ENCODE measurements at regions not wholly inside any gene's neighbourhood (a gene's known extent, or its start where the extent isn't known, plus 50 kb on each side); places are given as distances from the start of the nearest gene placed in this dataset.
A peak's percentile ranks its signal among the peaks of the same experiment; 100 is the strongest.
"Not testable (repeated sequence)": the region's sequence is repeated elsewhere in the genome, so short reads cannot be mapped to it uniquely, and the experiment has no call there.

GRCh38 chr2:101617188-101617587 is 80.3 kb upstream of the MAP4K4 start:
- Histone ChIP-seq H3K36me3 (no peaks in the 10 kb centered on the region), H3K4me3 (no peak overlapping the region)
- DNase-seq: peak; percentile 47

GRCh38 chr2:101614127-101614759 is 83.3 kb upstream of the MAP4K4 start:
- no peak for DNase-seq
- no peaks in the 10 kb centered on the region for H3K36me3 ChIP-seq
- H3K9me3 ChIP-seq: no peaks in the 10 kb centered on the region
- H3K4me3 ChIP-seq: no peak overlapping the region
- no peaks in the 10 kb centered on the region for H3K27me3 ChIP-seq

More at GRCh38 chr2:101617188-101617587, 80.3 kb upstream of the MAP4K4 start:
- Histone ChIP-seq H3K27me3 (no peaks in the 10 kb centered on the region), H3K9me3 (no peaks in the 10 kb centered on the region)

GRCh38 chr2:101613056-101613704 is 84.3 kb upstream of the MAP4K4 start:
- no peak for DNase-seq
- Histone ChIP-seq H3K9me3 (no peaks in the 10 kb centered on the region), H3K36me3 (no peaks in the 10 kb centered on the region), H3K27me3 (no peaks in the 10 kb centered on the region), H3K4me3 (no peak overlapping the region)

DNA sequence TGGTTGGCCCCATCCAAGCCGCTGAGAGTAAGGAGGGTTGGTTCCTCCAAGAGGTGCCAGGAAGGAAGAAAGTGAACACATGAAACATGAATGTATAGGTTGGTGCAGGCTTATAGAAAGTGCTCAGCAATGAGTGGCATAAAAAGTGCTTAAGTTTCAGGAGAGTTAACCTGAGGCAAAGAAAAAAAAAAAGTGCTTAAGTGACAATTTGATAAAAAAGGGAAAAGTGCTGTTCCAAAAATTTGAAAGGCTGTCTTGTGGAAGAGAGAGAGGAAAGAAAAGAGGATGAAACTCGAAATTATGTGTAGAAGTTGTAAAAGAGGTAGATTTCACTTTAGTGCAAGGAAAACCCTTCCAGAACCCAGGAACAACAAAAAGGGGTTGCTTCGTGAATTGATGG is 85.5 kb upstream of the MAP4K4 start:
- DNase-seq: no peak
- Histone ChIP-seq H3K36me3 (no peaks in the 10 kb centered on the region), H3K9me3 (no peaks in the 10 kb centered on the region), H3K4me3 (no peak overlapping the region), H3K27me3 (no peaks in the 10 kb centered on the region)

- DNase-seq: no peak
- no peak overlapping the region for H3K4me3 ChIP-seq
- no peaks in the 10 kb centered on the region for H3K27me3 ChIP-seq
- no peaks in the 10 kb centered on the region for H3K9me3 ChIP-seq
- H3K36me3 ChIP-seq: no peaks in the 10 kb centered on the region
These were observed 86.7 kb upstream of the MAP4K4 start for GRCh38 chr2:101610750-101611315.

DNA sequence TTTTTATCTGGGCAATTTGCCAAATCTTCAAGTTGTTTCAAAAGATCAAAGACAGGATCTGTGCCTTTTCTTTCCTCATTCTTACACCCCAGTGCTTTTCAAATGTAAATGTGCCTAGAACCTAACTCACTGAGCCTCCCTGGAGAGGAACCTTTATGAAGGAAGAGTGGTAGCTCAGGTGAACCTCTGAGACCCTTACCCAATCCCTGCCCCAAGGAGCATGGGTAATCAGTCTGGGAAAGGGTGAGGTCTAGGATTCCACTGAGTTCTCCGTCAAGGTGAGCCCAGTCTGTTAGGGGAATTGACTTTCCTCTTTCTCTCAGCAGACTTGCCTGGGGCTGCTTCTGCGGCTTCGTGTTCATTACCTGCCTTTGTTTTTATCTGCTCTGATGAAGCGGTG is 88.1 kb upstream of the MAP4K4 start:
- Histone ChIP-seq H3K27me3 (no peaks in the 10 kb centered on the region), H3K4me3 (no peak overlapping the region), H3K36me3 (no peaks in the 10 kb centered on the region), H3K9me3 (no peaks in the 10 kb centered on the region)
- DNase-seq: no peak

GRCh38 chr2:101608408-101609310 is 88.8 kb upstream of the MAP4K4 start:
- Histone ChIP-seq H3K4me3 (no peak overlapping the region), H3K9me3 (no peaks in the 10 kb centered on the region), H3K36me3 (no peaks in the 10 kb centered on the region), H3K27me3 (no peaks in the 10 kb centered on the region)
- peak; percentile 16 for DNase-seq

DNA sequence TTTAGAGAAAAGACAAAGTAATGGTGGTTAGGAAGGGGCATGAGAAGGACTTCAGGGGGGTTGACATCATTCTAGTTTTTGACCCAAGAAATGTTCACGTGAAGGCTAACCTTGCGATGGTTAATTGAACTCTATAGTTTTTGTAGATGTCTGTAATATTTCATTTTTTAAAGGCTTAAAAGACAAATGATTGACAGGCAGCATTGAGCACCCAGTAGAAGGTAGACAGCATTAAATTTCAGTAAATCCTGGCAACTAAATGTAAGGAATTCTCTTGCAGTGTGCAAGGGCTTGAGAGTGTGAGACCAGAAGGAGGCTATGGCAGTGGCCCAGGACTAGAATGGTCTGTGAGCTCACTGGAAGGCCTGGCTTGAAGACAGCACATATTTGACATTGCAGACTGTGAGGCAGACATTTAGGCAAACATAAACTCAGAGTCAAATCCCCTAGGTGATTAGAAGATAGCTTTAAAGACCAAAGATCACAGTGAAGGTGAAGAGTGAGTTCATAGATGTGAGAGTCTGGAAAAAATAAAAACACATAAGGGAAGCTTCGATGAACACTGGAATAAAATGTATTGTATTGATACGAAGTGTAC is 100.1 kb upstream of the MAP4K4 start:
- Histone ChIP-seq H3K36me3 (no peaks in the 10 kb centered on the region), H3K9me3 (peaks cover 2% of the 10 kb centered on the region; the same call in 1 of the 2 replicates), H3K27me3 (no peaks in the 10 kb centered on the region), H3K4me3 (no peak overlapping the region)
- DNase-seq: peak; percentile 46

- DNase-seq: no peak
- Histone ChIP-seq H3K27me3 (no peaks in the 10 kb centered on the region), H3K4me3 (no peak overlapping the region), H3K9me3 (peaks cover 2% of the 10 kb centered on the region; the same call in 1 of the 2 replicates), H3K36me3 (no peaks in the 10 kb centered on the region)
These were observed 101.2 kb upstream of the MAP4K4 start for GRCh38 chr2:101596333-101596732.

GRCh38 chr2:101587251-101587650 is 110.3 kb upstream of the MAP4K4 start:
- H3K36me3 ChIP-seq: no peaks in the 10 kb centered on the region
- no peak for DNase-seq

GRCh38 chr2:101583861-101584260 is 108.9 kb upstream of the RFX8 start:
- peaks cover under 1% of the 10 kb centered on the region for H3K9me3 ChIP-seq
- H3K36me3 ChIP-seq: no peaks in the 10 kb centered on the region
- H3K4me3 ChIP-seq: no peak overlapping the region
- DNase-seq: no peak
- H3K27me3 ChIP-seq: no peaks in the 10 kb centered on the region

More at GRCh38 chr2:101587251-101587650, 110.3 kb upstream of the MAP4K4 start:
- no peaks in the 10 kb centered on the region for H3K27me3 ChIP-seq
- H3K9me3 ChIP-seq: peaks cover 7% of the 10 kb centered on the region
- H3K4me3 ChIP-seq: no peak overlapping the region

DNA sequence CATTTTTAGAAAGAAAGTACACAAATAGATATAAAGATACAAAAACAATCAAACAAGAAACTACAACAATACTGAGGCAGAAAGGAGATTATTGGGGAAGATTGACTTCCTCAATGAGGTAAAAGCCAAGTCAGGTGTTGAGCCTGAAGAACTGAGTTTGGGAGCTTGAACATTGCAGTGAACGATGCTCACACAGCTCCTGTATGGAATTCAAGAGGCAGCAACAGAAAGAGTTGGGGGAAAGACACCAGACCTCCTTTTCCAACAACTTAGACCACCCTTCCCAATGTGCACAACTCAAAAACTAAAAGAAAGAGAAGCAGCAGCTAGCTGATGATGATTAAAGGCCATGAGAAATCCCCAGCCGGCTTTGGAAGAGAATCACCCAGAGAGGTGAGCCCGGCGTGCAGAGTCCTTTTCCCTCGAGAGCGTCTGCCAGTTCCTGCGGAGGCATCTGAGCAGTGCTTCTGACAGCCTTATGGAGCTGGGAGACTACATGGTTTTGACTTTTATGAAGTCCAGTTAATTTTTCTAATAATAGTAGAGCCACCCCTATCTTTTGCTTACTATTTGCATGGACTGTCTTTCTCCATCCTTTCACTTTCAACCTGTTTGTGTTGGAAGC is 106.9 kb upstream of the RFX8 start:
- Histone ChIP-seq H3K9me3 (no peaks in the 10 kb centered on the region; the same call in 1 of the 2 replicates), H3K36me3 (no peaks in the 10 kb centered on the region), H3K4me3 (no peak overlapping the region), H3K27me3 (no peaks in the 10 kb centered on the region)
- no peak for DNase-seq

- Histone ChIP-seq H3K36me3 (no peaks in the 10 kb centered on the region), H3K9me3 (no peaks in the 10 kb centered on the region; the same call in 1 of the 2 replicates), H3K4me3 (no peak overlapping the region), H3K27me3 (no peaks in the 10 kb centered on the region)
- no peak for DNase-seq
These were observed 105.6 kb upstream of the RFX8 start for GRCh38 chr2:101580528-101580927.

DNA sequence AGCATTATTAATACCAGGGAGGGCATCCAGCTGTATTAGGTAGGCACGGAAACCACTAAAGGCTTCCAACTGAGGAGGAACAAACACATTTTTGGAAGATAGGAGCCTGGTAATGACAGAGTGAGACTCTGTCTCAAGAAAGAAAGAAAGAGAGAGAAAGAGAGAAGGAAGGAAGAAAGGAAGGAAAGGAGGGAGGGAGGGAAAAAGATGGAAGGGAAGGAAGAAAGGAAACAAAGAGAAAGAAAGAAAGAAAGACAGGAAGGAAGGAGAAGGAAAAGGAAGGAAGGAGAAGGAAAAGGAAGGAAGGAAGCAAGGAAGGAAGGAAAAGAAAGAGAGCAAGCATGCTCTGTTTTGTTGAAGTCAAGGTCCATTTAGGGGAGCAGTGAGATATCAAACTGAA is 103.8 kb upstream of the RFX8 start:
- no peak for DNase-seq
- no peak overlapping the region for H3K4me3 ChIP-seq

GRCh38 chr2:101578135-101578534 is 103.2 kb upstream of the RFX8 start:
- H3K36me3 ChIP-seq, H3K27me3 ChIP-seq, H3K9me3 ChIP-seq, H3K4me3 ChIP-seq, DNase-seq: not testable (repeated sequence)

More for the DNA sequence above, 103.8 kb upstream of the RFX8 start:
- Histone ChIP-seq H3K36me3 (no peaks in the 10 kb centered on the region), H3K27me3 (no peaks in the 10 kb centered on the region), H3K9me3 (no peaks in the 10 kb centered on the region)

- Histone ChIP-seq H3K4me3 (no peak overlapping the region), H3K9me3 (no peaks in the 10 kb centered on the region), H3K36me3 (no peaks in the 10 kb centered on the region), H3K27me3 (no peaks in the 10 kb centered on the region)
- DNase-seq: no peak
These were observed 102.3 kb upstream of the RFX8 start for GRCh38 chr2:101577173-101577572.

All from MG63 (cell line).